ENCODE measurements at regions not wholly inside any gene's neighbourhood (a gene's known extent, or its start where the extent isn't known, plus 50 kb on each side); places are given as distances from the start of the nearest gene placed in this dataset.
A peak's percentile ranks its signal among the peaks of the same experiment; 100 is the strongest.
"Not testable (repeated sequence)": the region's sequence is repeated elsewhere in the genome, so short reads cannot be mapped to it uniquely, and the experiment has no call there.

GRCh38 chr2:14941151-14941631 lies 308.7 kb downstream of the LRATD1 start:
- peak in 1 of 11 donors; percentile 4 for DNase-seq (ENCODE audit: extremely low read depth in 1 of 11, low read depth in 9 of 11, low spot score in 4 of 11)

GRCh38 chr2:14942987-14943386 lies 310.5 kb downstream of the LRATD1 start:
- DNase-seq (ENCODE audit: extremely low read depth in 1 of 11, low read depth in 9 of 11, low spot score in 4 of 11), result no peak

- no peak for DNase-seq (ENCODE audit: extremely low read depth in 1 of 11, low read depth in 9 of 11, low spot score in 4 of 11)
Measured at GRCh38 chr2:14944562-14945346, 312.2 kb downstream of the LRATD1 start.

GRCh38 chr2:14951569-14952285 lies 319.2 kb downstream of the LRATD1 start:
- no peak for DNase-seq (ENCODE audit: extremely low read depth in 1 of 11, low read depth in 9 of 11, low spot score in 4 of 11)

GRCh38 chr2:14952400-14952963 lies 320.0 kb downstream of the LRATD1 start:
- DNase-seq (ENCODE audit: extremely low read depth in 1 of 11, low read depth in 9 of 11, low spot score in 4 of 11), result no peak

GRCh38 chr2:14960686-14961324 lies 328.3 kb downstream of the LRATD1 start:
- no peak for DNase-seq (ENCODE audit: extremely low read depth in 1 of 11, low read depth in 9 of 11, low spot score in 4 of 11)

- DNase-seq (ENCODE audit: extremely low read depth in 1 of 11, low read depth in 9 of 11, low spot score in 4 of 11), result no peak
Measured at GRCh38 chr2:14967729-14968128, 335.2 kb downstream of the LRATD1 start.

GRCh38 chr2:14975381-14975780 lies 342.9 kb downstream of the LRATD1 start:
- no peak for DNase-seq (ENCODE audit: extremely low read depth in 1 of 11, low read depth in 9 of 11, low spot score in 4 of 11)

GRCh38 chr2:14977021-14977420 lies 344.5 kb downstream of the LRATD1 start:
- peak in 1 of 11 donors; percentile 15 for DNase-seq (ENCODE audit: extremely low read depth in 1 of 11, low read depth in 9 of 11, low spot score in 4 of 11)

- no peak for DNase-seq (ENCODE audit: extremely low read depth in 1 of 11, low read depth in 9 of 11, low spot score in 4 of 11)
Measured at GRCh38 chr2:14978845-14979244, 346.3 kb downstream of the LRATD1 start.

GRCh38 chr2:14982790-14983189 lies 350.3 kb downstream of the LRATD1 start:
- DNase-seq (ENCODE audit: extremely low read depth in 1 of 11, low read depth in 9 of 11, low spot score in 4 of 11), result no peak

GRCh38 chr2:14988600-14988999 lies 356.1 kb downstream of the LRATD1 start:
- DNase-seq (ENCODE audit: extremely low read depth in 1 of 11, low read depth in 9 of 11, low spot score in 4 of 11), result no peak

GRCh38 chr2:14991723-14992122 lies 359.2 kb downstream of the LRATD1 start:
- no peak for DNase-seq (ENCODE audit: extremely low read depth in 1 of 11, low read depth in 9 of 11, low spot score in 4 of 11)

GRCh38 chr2:14994721-14995120 lies 362.2 kb downstream of the LRATD1 start:
- no peak for DNase-seq (ENCODE audit: extremely low read depth in 1 of 11, low read depth in 9 of 11, low spot score in 4 of 11)

GRCh38 chr2:14996351-14997014 lies 364.0 kb downstream of the LRATD1 start:
- no peak for DNase-seq (ENCODE audit: extremely low read depth in 1 of 11, low read depth in 9 of 11, low spot score in 4 of 11)

GRCh38 chr2:14998546-14998945 lies 366.0 kb downstream of the LRATD1 start:
- no peak for DNase-seq (ENCODE audit: extremely low read depth in 1 of 11, low read depth in 9 of 11, low spot score in 4 of 11)

GRCh38 chr2:14999114-14999661 lies 366.7 kb downstream of the LRATD1 start:
- no peak for DNase-seq (ENCODE audit: extremely low read depth in 1 of 11, low read depth in 9 of 11, low spot score in 4 of 11)

GRCh38 chr2:15002519-15002918 lies 370.0 kb downstream of the LRATD1 start:
- not testable (repeated sequence) for DNase-seq (ENCODE audit: extremely low read depth in 1 of 11, low read depth in 9 of 11, low spot score in 4 of 11)

GRCh38 chr2:15006667-15007066 lies 374.1 kb downstream of the LRATD1 start:
- DNase-seq (ENCODE audit: extremely low read depth in 1 of 11, low read depth in 9 of 11, low spot score in 4 of 11), result no peak
